NOMO-1 treated with dmso at 0.1 percent for 144 hours (cell line): ENCODE measurements at regions not wholly inside any gene's neighbourhood (a gene's known extent, or its start where the extent isn't known, plus 50 kb on each side); places are given as distances from the start of the nearest gene placed in this dataset.
A peak's percentile ranks its signal among the peaks of the same experiment; 100 is the strongest.

ENCODE experiments used
- DNase-seq: peaks from one replicate; lab custom pipeline; 2025; ENCODE audit not compliant: unreplicated experiment; lab: John Stamatoyannopoulos, UW

DNA sequence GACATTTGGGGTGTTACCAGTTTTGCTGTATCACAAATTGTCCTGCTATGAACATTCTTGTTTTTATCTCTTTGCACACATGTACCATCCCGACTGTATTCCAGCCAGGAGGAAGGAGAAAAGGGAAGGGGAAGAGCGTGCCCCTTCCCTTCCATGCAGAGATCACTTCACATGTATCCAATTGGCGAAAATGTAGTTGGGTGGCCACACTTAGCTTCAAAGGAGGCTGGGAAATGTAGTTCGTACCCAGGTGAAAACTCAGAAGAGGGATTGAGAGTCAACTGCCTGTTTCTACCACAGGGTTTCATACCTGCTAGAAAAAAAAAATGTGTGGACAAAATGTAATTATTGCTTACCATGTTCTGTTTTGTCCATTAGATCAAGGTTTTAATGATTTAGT is 189.1 kb upstream of the PELI2 start:
- no peak for DNase-seq

DNA sequence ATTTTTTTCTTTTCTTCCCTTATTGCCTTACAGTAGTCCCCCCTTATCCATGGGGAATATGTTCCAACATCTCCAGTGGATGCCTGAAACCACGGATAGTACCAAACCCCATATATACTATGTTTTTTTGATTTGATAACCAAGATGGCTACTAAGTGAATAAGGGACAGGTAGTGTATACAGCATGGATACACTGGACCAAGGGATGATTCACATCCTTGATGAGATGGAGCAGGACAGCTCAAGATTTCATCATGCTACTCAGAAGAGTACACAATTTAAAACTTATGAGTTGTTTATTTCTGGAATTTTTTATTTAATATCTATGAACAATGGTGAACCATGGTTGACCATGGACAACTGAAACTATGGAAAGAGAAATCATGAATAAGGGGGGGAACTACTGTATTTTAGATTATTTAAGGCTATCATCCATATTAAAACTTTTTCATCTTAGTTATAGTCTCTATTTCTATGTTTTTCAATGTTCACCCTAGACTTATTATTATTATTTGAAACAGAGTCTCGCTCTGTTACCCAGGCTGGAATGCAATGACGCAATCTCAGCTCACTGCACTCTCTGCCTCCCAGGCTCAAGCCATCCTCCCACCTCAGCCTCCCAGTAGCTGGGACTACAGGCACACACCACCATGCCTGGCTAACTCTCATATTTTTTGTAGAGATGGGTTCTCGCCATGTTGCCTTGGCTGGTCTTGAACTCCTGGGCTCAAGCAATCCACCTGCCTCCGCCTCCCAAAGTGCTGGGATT is 188.0 kb upstream of the PELI2 start:
- DNase-seq = no peak

DNA sequence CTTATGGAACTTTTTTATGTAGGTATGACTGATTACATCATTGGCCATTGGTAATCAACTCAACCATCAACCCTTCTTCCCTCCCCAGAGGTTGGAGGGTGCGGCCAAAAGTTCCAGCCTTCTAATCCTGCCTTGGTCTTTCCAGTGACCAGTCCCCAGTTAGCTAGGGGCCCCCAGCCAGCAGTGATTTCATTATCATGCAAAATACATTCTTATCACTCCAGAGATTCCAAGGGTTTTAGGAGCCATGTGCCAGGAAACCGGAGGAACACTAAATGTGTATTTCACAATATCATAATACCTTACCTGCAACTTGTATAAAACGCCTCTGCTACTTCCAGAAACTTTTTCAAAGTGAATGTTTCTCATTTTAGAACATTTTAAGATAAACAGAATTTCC is 181.5 kb upstream of the PELI2 start:
- no peak for DNase-seq

DNA sequence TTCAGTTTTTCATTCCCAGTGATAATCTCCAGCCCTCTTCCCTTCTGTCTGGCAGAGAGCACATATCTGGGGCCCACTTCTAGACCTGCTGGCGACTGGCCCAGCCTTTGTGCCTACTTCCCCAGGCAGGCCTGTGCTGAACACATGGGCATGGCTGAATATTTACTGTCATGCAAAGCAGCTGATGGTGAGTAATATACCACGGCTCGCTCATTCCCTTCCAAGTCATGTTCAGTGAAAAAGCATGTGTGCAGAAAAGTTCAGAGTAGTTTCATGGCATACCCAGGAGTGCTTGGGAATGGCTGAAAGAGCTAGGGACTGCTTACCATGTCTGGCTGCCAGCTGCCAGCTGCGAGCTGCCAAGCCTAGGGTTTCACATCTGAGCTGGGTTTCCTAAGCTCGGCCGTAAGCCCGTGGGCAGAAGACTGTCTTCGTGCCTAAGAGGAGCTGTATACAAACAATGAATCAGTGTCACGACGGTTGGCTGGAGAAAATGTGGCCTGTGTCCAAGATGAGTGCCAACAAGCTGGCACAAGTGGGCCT is 179.9 kb upstream of the PELI2 start:
- no peak for DNase-seq

DNA sequence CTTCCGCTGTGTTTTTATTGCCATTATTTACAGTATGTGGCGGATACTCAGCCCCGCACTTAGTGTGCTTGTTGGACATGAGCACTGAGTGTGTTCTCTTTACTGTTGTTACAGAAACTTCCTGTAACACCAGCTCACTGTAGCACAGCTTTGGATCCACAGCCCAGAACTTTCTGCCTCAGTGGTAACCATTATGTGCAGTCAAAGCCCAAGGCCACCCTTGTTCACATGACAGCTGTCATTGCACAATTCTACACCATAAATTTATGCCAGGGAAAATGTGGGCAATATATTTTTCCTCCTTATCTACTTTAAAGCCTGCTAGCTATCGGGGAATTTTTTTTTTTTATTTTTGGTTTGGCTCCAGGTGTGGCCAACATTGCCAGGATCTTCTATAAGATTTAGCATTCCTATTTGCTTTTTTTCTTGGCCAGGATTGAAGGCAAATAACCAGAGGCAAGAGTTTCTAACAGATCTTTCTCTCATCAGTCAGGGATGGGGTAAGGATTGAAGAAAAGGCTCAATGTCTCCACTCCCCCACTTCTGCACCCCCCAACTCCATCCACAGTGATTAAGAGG is 176.0 kb upstream of the PELI2 start:
- DNase-seq = no peak

DNA sequence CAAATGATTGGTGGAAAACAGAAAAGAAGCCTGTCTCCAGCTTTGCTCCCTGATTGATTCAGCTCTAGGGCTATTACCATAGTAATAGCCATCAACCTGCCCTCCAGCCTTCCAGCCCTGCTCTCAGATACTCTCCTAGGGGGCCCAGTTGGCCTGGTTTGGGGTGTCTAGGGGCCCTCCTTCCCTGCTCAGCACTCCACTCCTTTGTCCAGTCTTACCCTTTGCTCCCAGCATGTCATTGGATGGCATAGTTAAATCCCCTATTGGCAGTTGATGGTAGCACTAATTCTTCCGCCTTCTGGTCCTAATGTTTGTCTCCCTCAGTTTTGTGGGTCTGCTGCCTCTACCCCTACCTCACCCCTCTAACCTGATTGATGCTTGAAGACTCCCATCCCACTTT is 175.4 kb upstream of the PELI2 start:
- DNase-seq = no peak

DNA sequence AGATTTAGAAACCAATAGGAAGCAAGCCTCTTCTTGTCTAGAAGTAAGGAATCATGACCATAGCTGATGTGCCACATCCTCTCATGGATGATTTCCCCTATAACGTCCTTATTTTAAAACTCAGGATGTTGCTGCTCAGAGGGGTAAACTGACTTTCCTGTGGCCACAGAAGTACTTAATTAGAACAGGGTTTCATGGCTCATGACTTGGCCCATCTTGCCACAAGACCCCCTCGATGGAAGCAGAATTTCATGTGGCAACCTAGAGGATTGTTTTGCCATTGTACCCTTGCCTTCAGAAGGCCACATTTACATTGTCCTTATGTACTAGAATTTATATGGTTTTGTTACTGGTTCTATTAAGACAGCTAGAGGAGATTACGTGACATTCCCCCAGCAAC is 173.5 kb upstream of the PELI2 start:
- no peak for DNase-seq

DNA sequence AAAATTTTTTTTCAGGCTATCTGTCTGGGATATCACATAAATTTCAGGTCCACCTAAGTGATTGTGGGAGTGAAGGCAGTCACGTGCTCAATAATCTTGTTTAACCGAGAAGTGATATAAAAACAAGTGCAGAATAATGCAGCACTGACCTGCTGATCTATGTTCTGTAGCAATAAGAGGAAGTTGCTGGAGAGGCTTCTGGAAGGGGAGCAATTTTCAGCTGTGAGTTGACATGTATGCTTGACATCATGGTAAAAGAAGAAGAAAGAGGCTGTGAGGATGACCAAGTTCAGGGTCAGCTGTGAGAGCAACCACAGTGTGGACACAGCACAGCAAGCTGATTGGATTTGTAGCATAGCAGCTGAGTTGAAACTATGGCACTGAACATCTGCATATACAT is 172.0 kb upstream of the PELI2 start:
- peak; percentile 40 for DNase-seq

DNA sequence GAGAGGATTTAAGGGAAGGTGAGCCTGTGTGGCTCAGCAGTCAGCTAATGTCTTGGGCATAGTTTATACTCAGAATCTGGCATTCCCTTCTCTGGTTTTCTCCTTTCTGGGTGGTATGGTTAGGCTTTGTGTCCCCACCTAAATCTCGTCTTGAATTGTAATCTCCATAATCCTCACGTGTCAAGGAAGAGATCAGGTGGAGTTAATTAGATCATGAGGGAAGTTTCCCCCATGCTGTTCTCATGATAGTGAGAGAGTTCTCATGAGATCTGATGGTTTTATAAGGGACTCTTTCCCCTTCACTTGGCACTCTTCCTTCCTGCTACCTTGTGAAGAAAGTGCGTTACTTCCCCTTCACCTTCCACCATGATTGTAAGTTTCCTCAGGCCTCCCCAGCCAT is 169.8 kb upstream of the PELI2 start:
- no peak for DNase-seq

DNA sequence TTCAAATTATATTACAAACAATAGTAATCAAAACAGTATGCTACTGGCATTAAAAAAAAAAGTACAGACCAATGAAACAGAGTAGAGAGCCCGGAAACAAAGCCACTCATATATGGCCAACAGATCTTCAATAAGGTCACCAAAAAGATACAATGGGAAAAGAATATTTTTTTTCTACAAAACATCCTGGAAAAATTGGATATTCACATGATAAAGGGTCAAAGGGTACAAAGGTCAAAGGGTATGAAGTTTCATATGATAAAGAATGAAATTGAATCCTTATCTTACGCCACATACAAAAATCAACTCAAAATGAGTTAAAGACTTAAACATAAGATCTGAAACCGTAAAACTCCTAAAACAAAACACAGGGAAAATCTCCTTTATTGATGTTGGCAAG is 168.5 kb upstream of the PELI2 start:
- DNase-seq = no peak

DNA sequence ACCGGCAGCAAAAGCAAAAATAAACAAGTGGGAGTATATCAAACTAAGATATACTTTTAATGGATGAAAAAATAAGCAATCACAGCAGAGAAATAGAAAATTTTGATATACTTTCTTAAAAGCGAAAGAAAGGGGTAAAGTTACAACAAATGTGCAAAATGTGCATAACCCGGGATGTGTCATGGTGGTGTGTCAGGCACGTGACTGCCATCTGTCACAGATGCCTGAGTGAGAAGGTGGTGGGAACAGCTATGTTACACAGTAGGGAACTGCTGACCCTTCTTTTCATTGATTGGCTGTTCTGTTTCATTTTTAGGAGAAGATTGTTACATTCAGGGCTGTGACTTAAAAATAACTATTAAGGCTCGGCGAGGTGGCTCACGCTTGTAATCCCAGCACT is 168.1 kb upstream of the PELI2 start:
- DNase-seq = no peak

DNA sequence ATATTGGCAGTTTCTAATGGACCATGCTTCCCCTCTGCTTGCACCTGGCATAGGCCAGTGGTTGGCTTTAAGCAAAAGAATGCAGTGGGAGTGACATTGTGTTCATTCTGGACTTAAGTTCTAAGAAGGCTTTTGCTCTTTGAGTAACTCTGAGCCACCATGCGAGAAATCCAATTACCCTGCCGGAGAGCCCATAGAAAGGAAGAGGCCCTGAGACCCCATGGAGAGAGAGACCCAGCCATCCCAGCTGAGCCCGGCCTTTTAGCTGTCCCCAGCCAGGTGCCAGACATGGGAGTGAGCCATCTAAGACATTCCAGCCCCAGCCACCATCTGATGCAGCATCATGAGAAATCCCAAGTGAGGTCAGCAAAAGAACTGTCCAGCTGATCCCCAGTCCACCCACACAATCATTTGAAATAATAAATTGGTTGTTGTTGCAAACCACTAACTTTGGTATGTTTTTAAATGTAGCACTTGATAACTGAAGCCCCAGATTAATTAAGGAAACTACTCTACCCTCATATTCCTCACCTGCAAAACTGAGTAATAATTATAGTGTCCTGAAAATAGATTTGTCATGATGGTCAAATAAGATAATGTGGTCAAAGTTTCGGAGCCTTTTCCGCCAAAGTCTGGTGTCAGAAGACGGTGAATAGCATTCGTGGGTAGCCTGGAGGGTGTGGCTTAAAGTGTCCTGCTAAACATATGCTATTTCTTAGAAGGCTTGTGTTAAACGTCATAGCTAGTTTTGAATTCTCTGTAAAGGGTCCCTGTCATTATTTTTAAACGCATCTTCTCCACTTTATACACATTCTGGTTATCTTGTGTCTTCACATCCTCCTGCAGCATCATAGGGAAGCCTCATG is 166.6 kb upstream of the PELI2 start:
- no peak for DNase-seq

DNA sequence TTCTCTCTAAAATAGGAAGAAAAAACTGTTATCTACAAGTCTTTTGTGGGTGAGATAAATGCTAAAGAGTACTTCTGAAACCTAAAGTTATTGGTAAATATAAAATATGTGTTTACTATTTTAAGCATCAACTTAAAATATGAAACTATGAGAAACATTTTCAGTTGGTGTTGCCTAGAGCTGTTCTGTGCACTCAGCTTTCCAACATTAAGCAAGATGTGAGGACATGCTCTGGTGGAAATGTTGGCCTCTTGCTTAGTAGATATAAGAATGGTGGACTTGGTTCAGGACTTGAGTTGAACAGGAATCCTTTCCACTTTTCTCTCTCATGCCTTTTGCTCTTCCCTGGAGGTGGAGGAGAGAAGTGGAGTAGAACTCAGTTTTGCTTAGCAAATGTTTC is 164.1 kb upstream of the PELI2 start:
- no peak for DNase-seq

DNA sequence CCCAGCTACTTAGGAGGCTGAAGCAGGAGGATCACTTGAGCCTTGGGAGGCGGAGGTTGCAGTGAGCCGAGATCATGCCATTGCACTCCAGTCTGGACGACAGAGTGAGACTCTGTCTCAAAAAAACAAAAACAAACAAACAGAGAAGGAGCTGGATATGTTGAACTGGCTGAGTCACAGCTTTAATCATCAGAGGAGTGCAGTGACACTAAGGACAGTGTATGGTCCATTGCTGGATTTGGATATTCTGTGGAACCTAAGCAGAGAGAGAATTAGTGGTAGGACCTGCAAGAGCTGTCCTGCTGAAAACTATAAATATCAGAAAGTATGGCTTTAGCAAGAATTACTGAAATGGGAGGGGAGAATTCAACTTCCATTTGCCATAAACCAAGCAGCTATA is 163.0 kb upstream of the PELI2 start:
- no peak for DNase-seq

DNA sequence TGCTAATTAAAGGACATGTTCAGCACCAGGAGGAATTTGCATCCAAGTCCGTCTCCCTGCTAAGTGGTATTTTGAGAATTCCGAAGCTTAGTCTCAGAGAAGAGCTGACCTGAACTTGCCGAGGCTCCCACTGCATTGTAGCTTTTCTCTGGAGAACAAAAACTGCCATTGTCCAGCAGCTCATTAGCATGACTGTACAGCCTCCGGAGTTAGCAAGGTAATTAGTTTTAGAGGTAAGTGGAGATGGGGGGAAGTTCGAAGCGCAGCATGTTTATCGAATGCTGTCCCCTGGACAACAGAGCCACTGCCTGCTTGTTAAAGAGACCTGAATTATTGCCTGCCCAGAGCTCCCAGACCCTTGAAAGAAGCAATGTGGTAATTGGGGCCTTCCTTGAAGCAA is 160.3 kb upstream of the PELI2 start:
- no peak for DNase-seq

DNA sequence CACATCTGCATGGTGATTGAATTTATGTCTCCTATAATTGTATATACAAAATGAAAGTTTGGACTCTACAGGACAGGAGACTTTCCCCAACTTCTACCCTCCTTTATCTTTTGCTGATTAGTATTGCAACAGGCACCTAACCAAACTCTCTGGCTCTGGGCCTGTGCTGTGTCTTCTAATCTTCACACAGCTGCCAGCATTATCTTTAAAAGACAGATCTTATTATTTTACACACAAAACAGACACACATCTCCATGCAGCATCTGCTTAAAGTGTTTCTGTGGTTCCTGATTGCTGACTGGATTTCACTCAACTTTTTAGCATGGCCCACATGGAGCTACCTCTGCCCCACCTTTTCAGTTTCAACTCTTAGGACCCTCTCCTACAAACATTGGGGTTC is 154.9 kb upstream of the PELI2 start:
- DNase-seq = no peak

DNA sequence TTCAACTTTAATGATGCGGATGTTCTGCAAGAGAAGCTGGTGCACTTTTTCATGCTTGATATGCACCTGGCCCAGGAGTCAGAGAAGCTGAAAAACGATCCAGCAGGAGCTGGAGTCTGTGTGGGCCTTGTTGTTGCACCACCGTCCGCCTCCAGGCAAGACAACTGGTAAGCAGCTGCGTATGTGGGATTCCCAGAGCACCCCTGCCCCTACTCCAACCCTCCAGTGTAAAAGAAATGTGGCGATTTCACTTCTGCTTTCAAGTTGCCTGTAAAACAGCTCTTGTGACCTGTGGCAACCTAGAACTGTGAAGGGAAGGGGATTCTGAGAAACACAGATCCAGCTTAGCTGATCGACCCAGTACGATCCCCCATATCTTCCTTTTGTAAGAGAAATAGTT is 154.1 kb upstream of the PELI2 start:
- peak; percentile 23 for DNase-seq

DNA sequence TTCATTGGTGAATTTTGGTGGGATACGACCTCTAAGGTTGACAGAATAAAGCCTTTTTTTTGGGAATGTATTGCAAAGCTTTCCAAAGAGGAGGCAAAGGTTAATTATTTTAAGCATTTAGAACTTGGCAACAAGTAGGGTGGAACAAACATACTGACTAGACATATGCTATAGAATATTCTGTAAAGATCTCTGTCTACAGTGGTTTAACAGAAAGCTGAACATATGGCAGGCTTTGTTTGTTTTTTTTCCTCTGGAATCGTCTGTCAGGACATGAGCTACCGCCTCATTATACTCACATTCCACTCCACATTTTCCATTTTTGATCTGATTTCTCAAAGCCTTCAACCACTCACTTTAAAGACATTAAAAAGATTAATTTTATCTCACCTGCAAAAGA is 153.4 kb upstream of the PELI2 start:
- DNase-seq = no peak

DNA sequence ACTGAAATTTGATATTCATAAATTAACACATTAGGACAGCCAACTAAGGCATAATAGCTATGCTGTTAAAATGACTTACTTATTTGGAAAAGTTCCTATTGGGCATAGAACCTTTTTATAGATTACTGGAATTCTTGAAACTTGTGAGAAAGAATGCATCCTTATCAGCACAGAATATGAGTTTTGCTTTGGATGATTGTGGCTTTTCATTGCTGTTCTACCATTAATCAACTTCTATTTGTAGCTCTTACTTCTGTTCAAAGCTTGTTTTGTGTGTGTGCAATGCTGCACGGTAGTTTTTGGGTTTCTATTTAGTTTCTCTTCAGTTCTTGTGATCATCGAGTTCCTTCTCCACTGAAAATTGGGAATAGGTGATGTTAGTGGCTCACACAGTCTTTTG is 152.4 kb upstream of the PELI2 start:
- no peak for DNase-seq

DNA sequence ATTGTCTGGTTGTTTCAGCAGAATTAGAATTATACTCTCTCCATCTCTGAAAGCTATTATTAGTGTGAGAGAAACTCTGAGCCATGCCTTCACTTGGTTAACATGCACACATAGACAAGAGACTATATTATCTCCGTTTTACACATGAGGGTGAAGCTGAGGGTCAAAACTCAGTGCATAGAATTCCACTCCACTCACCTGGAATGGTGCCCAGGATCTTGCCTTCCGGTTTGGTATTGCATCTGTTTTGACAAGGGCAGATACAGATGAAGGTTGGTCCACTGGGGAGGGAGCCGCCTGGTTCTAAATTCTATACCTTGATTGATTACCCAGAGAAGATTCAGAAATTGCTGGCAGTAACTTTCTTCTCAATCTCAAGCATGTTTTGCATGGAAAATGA is 149.5 kb upstream of the PELI2 start:
- DNase-seq = no peak

DNA sequence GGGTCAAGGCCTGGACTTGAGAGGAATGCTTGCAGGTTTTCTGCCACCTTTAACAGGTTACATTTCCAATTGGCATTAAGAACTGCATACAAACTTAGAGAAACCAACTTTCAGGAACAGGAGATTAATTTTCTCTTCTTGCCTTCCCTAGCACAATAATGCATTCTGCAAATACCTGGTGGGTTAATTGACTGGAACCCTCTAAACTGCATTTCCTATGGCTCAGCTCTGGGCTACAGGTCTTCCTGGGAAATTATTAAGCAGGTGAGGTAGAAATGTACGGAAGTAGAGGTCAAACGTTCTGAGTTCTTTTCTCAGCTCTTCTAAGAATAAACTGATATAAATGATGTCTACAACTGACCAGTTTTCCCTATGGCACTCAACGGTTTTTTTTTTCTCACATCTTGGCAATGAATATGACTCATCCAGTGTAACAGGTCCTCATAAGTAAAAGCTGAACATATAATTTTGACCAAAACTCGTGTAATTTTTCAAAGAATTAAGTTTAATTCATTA is 144.9 kb upstream of the PELI2 start:
- DNase-seq = no peak
